ENCODE measurements at regions not wholly inside any gene's neighbourhood (a gene's known extent, or its start where the extent isn't known, plus 50 kb on each side); places are given as distances from the start of the nearest gene placed in this dataset.
A peak's percentile ranks its signal among the peaks of the same experiment; 100 is the strongest.

DNA sequence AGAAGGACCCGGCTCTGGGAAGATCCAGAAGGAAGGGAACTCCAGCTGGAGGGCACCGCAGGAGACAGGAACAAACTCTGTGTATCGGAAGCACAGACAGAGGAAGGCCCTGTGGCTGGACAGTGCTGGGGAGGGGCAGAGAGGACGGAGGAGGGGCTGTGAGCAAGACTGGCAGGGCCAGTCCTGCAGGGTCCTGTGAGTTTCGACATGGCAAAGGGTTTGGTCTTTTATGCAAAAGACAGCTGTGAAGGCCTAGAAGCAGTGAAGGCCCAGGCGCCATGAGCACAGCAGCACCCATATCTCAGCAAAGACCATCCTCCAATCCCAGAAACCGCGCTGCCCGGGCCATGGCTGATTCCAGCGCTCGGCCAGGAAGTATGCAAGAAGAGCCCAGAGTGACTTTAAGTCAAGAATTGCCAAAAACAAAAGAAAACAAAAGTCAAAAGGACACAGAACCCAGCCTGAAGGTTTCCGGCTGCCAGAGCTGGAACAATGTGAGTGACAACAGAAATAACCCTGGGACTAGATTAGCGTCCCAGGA is 126.5 kb downstream of the NCOR2 start:
- TF ChIP-seq MAFK (IDR thresholded peaks at IDR 0.05; ENCODE audit: low read depth, low read length) (no peak), FOS (IDR thresholded peaks at IDR 0.05; ENCODE audit: low read depth, low read length) (no peak), MAZ (IDR thresholded peaks at IDR 0.05; ENCODE audit: borderline replicate concordance, low read depth, low read length) (no peak), BHLHE40 (IDR thresholded peaks at IDR 0.05; ENCODE audit: low read depth, low read length) (no peak), ELK1 (IDR thresholded peaks at IDR 0.05; ENCODE audit: borderline replicate concordance, low read depth, low read length) (no peak), CTCF (conservative IDR thresholded peaks at IDR 0.05; ENCODE audit: low read depth, low read length) (no peak), MXI1 (IDR thresholded peaks at IDR 0.05; ENCODE audit: borderline replicate concordance, low read depth, low read length) (no peak), RCOR1 (IDR thresholded peaks at IDR 0.05; ENCODE audit: insufficient replicate concordance, low read length) (no peak), CEBPB (IDR thresholded peaks at IDR 0.05; ENCODE audit: low read depth, low read length) (no peak), SMC3 (IDR thresholded peaks at IDR 0.05; ENCODE audit: low read depth, low read length) (no peak), RAD21 (IDR thresholded peaks at IDR 0.05; ENCODE audit: low read length) (no peak), POLR2A (IDR thresholded peaks at IDR 0.05; ENCODE audit: low read depth, low read length) (no peak), NFE2L2 (IDR thresholded peaks at IDR 0.05; ENCODE audit: low read depth, low read length) (no peak), RFX5 (IDR thresholded peaks at IDR 0.05; ENCODE audit: low read depth, low read length) (no peak), CHD1 (IDR thresholded peaks at IDR 0.05; ENCODE audit: low read depth, low read length) (no peak)
- TF ChIP-seq, protein P1, sequence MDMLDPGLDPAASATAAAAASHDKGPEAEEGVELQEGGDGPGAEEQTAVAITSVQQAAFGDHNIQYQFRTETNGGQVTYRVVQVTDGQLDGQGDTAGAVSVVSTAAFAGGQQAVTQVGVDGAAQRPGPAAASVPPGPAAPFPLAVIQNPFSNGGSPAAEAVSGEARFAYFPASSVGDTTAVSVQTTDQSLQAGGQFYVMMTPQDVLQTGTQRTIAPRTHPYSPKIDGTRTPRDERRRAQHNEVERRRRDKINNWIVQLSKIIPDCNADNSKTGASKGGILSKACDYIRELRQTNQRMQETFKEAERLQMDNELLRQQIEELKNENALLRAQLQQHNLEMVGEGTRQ (IDR thresholded peaks at IDR 0.05; ENCODE audit: low read depth, low read length), result no peak
- H3K79me1 ChIP-seq (ENCODE audit: low read depth in 1 of 2, low read length in 2 of 2), result peaks cover 19 to 61% of the 10 kb centered on the region in 2 experiments
- intact Hi-C loops (cut with micrococcal nuclease), result no loop called here
- H4K20me1 ChIP-seq (ENCODE audit: insufficient read depth, low read length), result peaks cover 9% of the 10 kb centered on the region; the same call in 1 of the 2 replicates
- H3K4me3 ChIP-seq (ENCODE audit: insufficient read depth, low read depth, low read length), result no peak overlapping the region
- WGBS, 2 experiments (ENCODE audit: extremely low coverage in 2 of 2, insufficient read length in 1 of 2), result 80% methylated on average over 1 of the region's 13 CpGs; no CpG with 5 or more reads in 1 of the 2 experiments
- peaks cover 27% of the 10 kb centered on the region; the same call in 1 of the 2 replicates for H3K36me3 ChIP-seq (ENCODE audit: control insufficient read depth, insufficient read depth, low read length)
- peak overlapping the region; percentile 54 for H2AFZ ChIP-seq (replicated peaks; ENCODE audit: low read length, poor library complexity)
- dilution Hi-C loops (cut with HindIII; ENCODE audit: low sequenced_read_pairs, unreplicated experiment), result no loop called here
- H3K9ac ChIP-seq (ENCODE audit: low read depth, low read length), result peak overlapping the region; percentile 66; the same call in 1 of the 2 replicates
- ChIA-PET CTCF (no interaction called here), POLR2A (ENCODE audit: unreplicated experiment) (no interaction called here)
- peak overlapping the region; percentile 44 for H3K18ac ChIP-seq (ENCODE audit: low read depth, low read length)
- peak overlapping the region; percentile 8 for H4K5ac ChIP-seq (ENCODE audit: low read depth, low read length)
- peak overlapping the region; percentile 96 for H3K4ac ChIP-seq (ENCODE audit: low read depth, low read length)
- H3K9me1 ChIP-seq (ENCODE audit: insufficient read depth, low read length), result peaks cover 23% of the 10 kb centered on the region
- H2BK5ac ChIP-seq (ENCODE audit: low read depth, low read length, poor library complexity, severe bottlenecking), result peak overlapping the region; percentile 90
- H2BK15ac ChIP-seq (ENCODE audit: low read depth, low read length), result peak overlapping the region; percentile 32; the same call in 2 of the 3 replicates
- H3K27ac ChIP-seq (ENCODE audit: insufficient read depth, low read length), result peak overlapping the region; percentile 79
- H3K27me3 ChIP-seq (ENCODE audit: control insufficient read depth, insufficient read depth, low read length), result no peaks in the 10 kb centered on the region
- peaks cover 26% of the 10 kb centered on the region for H3K4me1 ChIP-seq (ENCODE audit: control insufficient read depth, insufficient read depth, low read length)
- peak overlapping the region; percentile 81 for H2BK20ac ChIP-seq (ENCODE audit: low read depth, low read length)
- peak overlapping the region; percentile 95 for H3K14ac ChIP-seq (replicated peaks; ENCODE audit: low read depth, low read length)
- H3K56ac ChIP-seq (ENCODE audit: extremely low read depth, insufficient read depth, low read length), result peak overlapping the region; percentile 76
- H2AK5ac ChIP-seq (ENCODE audit: low read depth, low read length), result peak overlapping the region; percentile 96
- H3K4me2 ChIP-seq (ENCODE audit: low read depth, low read length), result peak overlapping the region; percentile 69
- in situ Hi-C loops (cut with MboI; ENCODE audit: low sequenced_read_pairs), result no loop called here
- H2AK9ac ChIP-seq (replicated peaks; ENCODE audit: low read depth, low read length, poor library complexity), result peak overlapping the region; percentile 80
- peak overlapping the region; percentile 73 for H3K23ac ChIP-seq (ENCODE audit: low read depth, low read length)
- ATAC-seq (ENCODE audit: low read depth) (peak; percentile 8), DNase-seq (no peak)
- no TSS peak for BruUV-seq (replicated peaks)
- H2BK120ac ChIP-seq (ENCODE audit: low read depth, low read length), result peak overlapping the region; percentile 90
- no peaks in the 10 kb centered on the region for H3K9me3 ChIP-seq (ENCODE audit: control insufficient read depth, insufficient read depth, low read length)
- peak overlapping the region; percentile 20 to 91; a peak in 3 of 4 replicates for H4K8ac ChIP-seq (ENCODE audit: low read depth in 2 of 2, low read length in 2 of 2)
- H4K91ac ChIP-seq (ENCODE audit: insufficient read depth, low read depth, low read length), result peak overlapping the region; percentile 84

Data from IMR-90 (cell line).